ENCODE measurements at regions not wholly inside any gene's neighbourhood (a gene's known extent, or its start where the extent isn't known, plus 50 kb on each side); places are given as distances from the start of the nearest gene placed in this dataset.
"Not testable (repeated sequence)": the region's sequence is repeated elsewhere in the genome, so short reads cannot be mapped to it uniquely, and the experiment has no call there.

GRCh38 chr4:110869862-110870572, 247.1 kb upstream of the PITX2 start:
- H3K27ac ChIP-seq (ENCODE audit: low read depth in 1 of 2, low read length in 2 of 2), result peak overlapping the region; percentile 42 to 68
- H3K9ac ChIP-seq (ENCODE audit: low read depth in 1 of 2, low read length in 2 of 2), result no peak overlapping the region
- no peaks in the 10 kb centered on the region for H3K9me3 ChIP-seq (ENCODE audit: control insufficient read depth in 4 of 4, low read length in 3 of 4)
- H3K27me3 ChIP-seq (ENCODE audit: control insufficient read depth in 4 of 4, insufficient read depth in 4 of 4, low read length in 3 of 4), result no peaks in the 10 kb centered on the region
- no peak for DNase-seq (ENCODE audit: low spot score)
- H3K4me1 ChIP-seq (ENCODE audit: control insufficient read depth in 4 of 4, insufficient read depth in 4 of 4, low read length in 3 of 4), result peaks cover 0 to 11% (median 3%) of the 10 kb centered on the region in 4 donors
- WGBS, result 43% methylated on average over 1 of the region's 1 CpG
- no peaks in the 10 kb centered on the region for H3K36me3 ChIP-seq (ENCODE audit: control insufficient read depth in 4 of 4, insufficient read depth in 3 of 4, low read depth in 1 of 4, low read length in 3 of 4)
- TF ChIP-seq FOXA1 (IDR thresholded peaks at IDR 0.05) (no peak), ATF3 (IDR thresholded peaks at IDR 0.05) (peak; percentile 84), RAD21 (IDR thresholded peaks at IDR 0.05) (peak in 1 of 2 donors; percentile 9), RXRA (IDR thresholded peaks at IDR 0.05) (peak; percentile 66), EGR1 (IDR thresholded peaks at IDR 0.05; ENCODE audit: low read depth in 2 of 2) (peak in 1 of 2 donors; percentile 7), TAF1 (conservative IDR thresholded peaks at IDR 0.05) (no peak), REST (IDR thresholded peaks at IDR 0.05) (peak; percentile 46), JUND (IDR thresholded peaks at IDR 0.05) (peak in 1 of 2 donors; percentile 17), SP1 (IDR thresholded peaks at IDR 0.05) (peak; percentile 72), MAX (IDR thresholded peaks at IDR 0.05) (peak; percentile 23), HNF4A (conservative IDR thresholded peaks at IDR 0.05) (peak; percentile 3 to 23)
- peak overlapping the region in 1 of 3 donors; percentile 4 for H3K4me3 ChIP-seq (ENCODE audit: low read depth in 1 of 3, low read length in 3 of 3)

GRCh38 chr4:110876214-110876613, 253.3 kb upstream of the PITX2 start:
- H3K36me3 ChIP-seq (ENCODE audit: control insufficient read depth in 4 of 4, insufficient read depth in 3 of 4, low read depth in 1 of 4, low read length in 3 of 4); H3K9ac ChIP-seq (ENCODE audit: low read depth in 1 of 2, low read length in 2 of 2); H3K27me3 ChIP-seq (ENCODE audit: control insufficient read depth in 4 of 4, insufficient read depth in 4 of 4, low read length in 3 of 4); H3K27ac ChIP-seq (ENCODE audit: low read depth in 1 of 2, low read length in 2 of 2); H3K4me3 ChIP-seq (ENCODE audit: low read depth in 1 of 3, low read length in 3 of 3); DNase-seq (ENCODE audit: low spot score); H3K4me1 ChIP-seq (ENCODE audit: control insufficient read depth in 4 of 4, insufficient read depth in 4 of 4, low read length in 3 of 4); H3K9me3 ChIP-seq (ENCODE audit: control insufficient read depth in 4 of 4, low read length in 3 of 4): not testable (repeated sequence)
- WGBS, result 81% methylated on average over 17 of the region's 18 CpGs

GRCh38 chr4:110876866-110877265, 254.0 kb upstream of the PITX2 start:
- Histone ChIP-seq H3K4me1 (ENCODE audit: control insufficient read depth in 4 of 4, insufficient read depth in 4 of 4, low read length in 3 of 4) (no peaks in the 10 kb centered on the region), H3K9ac (ENCODE audit: low read depth in 1 of 2, low read length in 2 of 2) (no peak overlapping the region), H3K27me3 (ENCODE audit: control insufficient read depth in 4 of 4, insufficient read depth in 4 of 4, low read length in 3 of 4) (no peaks in the 10 kb centered on the region), H3K36me3 (ENCODE audit: control insufficient read depth in 4 of 4, insufficient read depth in 3 of 4, low read depth in 1 of 4, low read length in 3 of 4) (no peaks in the 10 kb centered on the region), H3K9me3 (ENCODE audit: control insufficient read depth in 4 of 4, low read length in 3 of 4) (no peaks in the 10 kb centered on the region), H3K4me3 (ENCODE audit: low read depth in 1 of 3, low read length in 3 of 3) (no peak overlapping the region), H3K27ac (ENCODE audit: low read depth in 1 of 2, low read length in 2 of 2) (no peak overlapping the region)
- 78% methylated on average over 1 of the region's 1 CpG for WGBS
- DNase-seq (ENCODE audit: low spot score), result no peak
- TF ChIP-seq EGR1 (IDR thresholded peaks at IDR 0.05; ENCODE audit: low read depth in 2 of 2) (no peak), JUND (IDR thresholded peaks at IDR 0.05) (no peak), NR2F2 (IDR thresholded peaks at IDR 0.05) (no peak), HNF4A (conservative IDR thresholded peaks at IDR 0.05) (no peak), TAF1 (conservative IDR thresholded peaks at IDR 0.05) (no peak), ZBTB33 (IDR thresholded peaks at IDR 0.05) (no peak), MAX (IDR thresholded peaks at IDR 0.05) (no peak), RXRA (IDR thresholded peaks at IDR 0.05) (no peak), FOXA2 (IDR thresholded peaks at IDR 0.05) (no peak), FOXA1 (IDR thresholded peaks at IDR 0.05) (no peak), GABPA (IDR thresholded peaks at IDR 0.05 in 1 of 2, conservative IDR thresholded peaks at IDR 0.05 in 1 of 2) (no peak), ATF3 (IDR thresholded peaks at IDR 0.05) (no peak), CTCF (IDR thresholded peaks at IDR 0.05; ENCODE audit: low read depth, low read length, missing input control) (no peak), YY1 (IDR thresholded peaks at IDR 0.05) (no peak), HNF4G (IDR thresholded peaks at IDR 0.05) (no peak)

All from liver (tissue), 8 donors.